T-helper 2 cell treated with Interferon-gamma antibody and Interleukin-4, amounts not matched to agents 100 ng/mL and 5 ng/mL, for 36 hours (primary cell): ENCODE measurements at regions not wholly inside any gene's neighbourhood (a gene's known extent, or its start where the extent isn't known, plus 50 kb on each side); places are given as distances from the start of the nearest gene placed in this dataset.

Experiments used
- intact Hi-C: fragments of 100-400 bp; cut with micrococcal nuclease; formaldehyde crosslinking; loops from one replicate; pipeline ENCODE4 v1.15.1; 2023

DNA sequence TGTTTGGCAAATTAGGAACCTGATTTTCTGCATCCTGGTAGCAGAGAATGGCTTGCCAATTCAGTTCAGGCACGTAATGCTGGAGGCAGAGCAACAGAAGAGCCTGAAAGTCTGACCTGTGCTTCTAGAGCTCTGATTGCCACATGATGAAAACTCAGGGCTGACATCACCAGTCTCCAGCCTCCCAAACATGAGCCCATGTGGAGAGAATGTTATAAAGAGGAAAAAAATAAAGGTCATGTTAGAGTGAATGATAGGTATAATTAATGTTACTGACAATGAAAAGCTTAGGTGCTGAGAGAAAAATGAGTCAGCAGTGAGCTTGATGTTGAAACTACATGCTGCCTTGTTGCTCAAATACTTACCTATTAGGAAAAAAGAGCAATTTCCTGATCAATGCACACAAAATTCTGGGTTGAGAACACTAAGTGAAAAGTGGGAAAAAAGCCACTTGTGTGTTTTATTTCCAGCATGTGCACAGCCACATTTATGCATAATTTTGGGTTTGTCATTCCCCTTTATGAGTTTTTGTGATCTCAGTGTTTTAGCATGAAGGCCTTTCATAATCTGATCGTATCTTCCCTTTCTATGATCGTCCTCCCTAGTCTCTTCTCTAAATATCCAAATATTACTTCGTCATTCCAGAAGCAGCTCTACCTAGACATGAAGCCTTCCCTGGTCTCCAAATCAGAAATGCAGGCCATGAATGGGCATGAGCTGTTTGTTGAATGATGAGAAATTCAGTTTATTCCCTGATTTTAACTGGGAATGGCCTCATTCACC is 113.3 kb upstream of the CPEB2 start:
- intact Hi-C loops, result no loop called here

DNA sequence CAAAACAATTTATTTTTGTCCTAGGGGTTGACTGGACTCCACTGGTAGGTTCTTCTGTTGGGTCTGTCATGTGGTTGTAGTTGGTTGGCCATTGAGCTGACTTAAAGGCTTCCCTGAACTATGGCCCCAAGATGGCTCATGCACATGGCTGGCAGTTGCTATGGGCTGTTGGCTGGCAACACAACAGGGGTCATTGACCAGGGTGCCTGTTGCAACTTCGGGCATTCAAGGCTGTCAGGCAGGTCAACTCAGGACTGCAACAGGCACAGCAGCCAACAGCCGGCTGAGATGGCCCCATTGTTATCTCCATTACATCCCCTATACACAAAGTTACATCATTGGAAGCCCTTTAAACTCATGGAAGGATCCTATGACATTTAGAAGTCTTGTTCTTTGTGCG is 109.7 kb upstream of the CPEB2 start:
- intact Hi-C loops, result no loop called here

DNA sequence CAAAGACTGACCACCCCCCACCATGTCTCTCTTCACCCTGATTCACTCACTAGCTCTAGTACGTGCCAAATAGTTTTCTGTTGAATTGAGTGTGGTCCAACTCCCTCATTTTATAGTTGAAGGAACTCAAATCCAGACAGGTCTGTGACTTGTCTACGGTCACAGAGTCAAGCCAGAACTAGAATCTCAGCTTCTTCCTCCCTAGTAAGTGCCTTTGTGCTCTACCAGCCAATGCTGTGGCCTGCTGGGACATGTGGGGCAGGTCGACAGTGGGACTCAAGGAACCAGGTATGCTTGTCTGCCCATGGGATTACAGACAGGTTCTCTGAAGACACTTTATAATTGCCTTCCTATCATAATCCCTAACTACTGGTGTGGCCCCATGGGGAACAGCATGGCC is 108.6 kb upstream of the CPEB2 start:
- intact Hi-C loops, result no loop called here

DNA sequence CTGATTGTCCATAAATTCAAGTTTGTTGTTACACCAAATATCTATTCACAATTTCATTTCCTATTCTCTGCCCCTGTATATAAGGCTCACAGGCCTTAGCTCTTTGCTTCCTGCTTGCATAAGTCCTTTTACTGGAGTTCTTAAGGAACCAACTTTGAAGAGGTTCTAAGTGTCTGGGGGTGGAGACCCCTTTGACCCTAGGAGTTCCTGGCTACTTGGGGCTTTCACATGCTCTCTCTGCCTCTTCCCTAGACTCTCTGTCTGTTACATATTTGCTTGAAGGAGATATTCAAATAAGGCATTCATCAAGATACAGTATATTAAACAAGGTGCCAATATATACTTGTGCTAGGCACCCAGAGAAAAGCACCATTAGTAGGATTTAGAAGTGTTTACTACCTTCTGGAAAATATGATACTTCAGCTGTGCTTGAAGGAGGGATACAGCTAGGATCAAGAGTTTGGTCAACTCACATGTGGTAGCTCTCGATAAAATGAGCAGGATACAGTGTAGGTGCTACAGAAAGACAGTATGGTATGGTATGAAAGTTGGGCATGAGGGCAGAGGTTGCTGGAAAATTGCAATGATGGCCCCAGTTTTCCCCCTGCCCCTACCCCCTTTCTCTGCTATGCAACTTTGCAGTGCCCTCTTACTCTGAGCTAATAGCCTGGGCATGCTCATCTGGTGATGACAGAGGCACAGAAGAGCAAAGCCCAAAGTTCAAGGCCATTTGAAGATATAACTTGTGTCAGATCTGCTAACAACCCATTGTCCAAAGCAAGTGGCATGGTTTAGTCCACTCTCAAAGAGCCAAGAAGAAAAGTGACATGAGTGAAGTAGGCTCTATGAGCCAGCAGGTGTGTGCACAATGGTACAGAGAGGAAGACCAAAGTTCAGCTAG is 107.6 kb upstream of the CPEB2 start:
- intact Hi-C loops, result no loop called here

DNA sequence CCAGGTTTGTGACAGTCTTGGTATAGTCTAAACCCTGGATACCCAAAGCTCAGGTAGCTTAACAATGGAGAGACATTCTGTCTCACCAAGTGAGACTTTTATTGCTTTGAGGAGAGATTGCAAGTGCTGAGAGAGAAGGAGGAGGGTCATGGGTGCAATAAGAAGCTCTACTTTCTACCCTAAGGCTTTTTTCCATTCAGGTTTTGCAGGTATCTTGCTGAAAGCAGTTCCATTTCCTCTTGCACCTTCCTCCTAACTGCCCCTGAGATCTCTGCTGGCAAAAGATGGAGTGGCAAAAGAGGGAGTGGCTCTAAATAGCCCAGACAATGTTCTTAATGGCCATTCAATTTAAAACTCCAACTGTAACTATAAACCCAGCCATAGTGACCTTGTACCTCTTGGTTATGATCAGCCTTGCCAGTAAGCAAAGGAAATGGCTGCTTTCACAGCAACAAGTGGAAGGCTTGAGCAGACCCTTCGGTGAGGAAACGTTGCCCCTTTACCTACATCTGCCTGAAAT is 105.6 kb upstream of the CPEB2 start:
- intact Hi-C loops, result no loop called here

DNA sequence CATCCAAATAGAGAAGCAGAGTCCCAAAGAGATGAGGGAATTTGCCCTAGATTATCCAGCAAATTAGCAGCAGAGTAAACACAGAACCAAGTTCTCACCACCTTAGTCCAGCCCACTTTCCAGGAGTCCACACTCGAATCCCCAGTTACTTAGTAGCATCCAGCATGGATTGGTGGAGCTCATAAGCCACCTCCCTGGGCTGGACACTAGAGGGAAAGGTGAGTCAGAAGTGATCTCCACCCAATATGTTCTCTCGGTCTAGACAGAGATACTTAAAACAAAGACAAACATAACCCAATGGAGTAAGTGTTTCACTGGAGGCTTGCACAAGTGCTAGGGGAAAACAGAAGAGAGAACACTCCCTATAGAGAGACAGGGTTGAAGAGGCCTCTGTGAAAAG is 105.1 kb upstream of the CPEB2 start:
- intact Hi-C loops, result no loop called here

DNA sequence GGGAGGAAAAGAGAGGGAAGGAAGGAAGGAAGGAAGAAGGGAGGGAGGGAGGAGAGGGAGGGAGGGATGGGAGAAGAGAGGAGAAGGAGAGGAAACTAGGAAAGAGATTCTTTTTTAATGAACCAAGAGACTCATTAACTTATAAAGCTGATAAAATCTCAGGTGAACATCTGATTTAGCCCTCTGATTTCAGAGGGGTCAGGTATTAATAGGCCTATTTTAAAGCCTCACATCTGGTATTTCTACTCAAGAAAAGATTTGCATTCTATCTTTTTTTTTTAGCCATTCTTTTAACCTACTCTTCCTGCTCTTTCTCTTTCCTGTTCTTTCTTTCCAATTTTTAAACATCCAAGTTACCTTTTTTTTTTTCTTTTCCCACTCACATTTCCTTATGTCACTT is 103.3 kb upstream of the CPEB2 start:
- intact Hi-C loops, result no loop called here

DNA sequence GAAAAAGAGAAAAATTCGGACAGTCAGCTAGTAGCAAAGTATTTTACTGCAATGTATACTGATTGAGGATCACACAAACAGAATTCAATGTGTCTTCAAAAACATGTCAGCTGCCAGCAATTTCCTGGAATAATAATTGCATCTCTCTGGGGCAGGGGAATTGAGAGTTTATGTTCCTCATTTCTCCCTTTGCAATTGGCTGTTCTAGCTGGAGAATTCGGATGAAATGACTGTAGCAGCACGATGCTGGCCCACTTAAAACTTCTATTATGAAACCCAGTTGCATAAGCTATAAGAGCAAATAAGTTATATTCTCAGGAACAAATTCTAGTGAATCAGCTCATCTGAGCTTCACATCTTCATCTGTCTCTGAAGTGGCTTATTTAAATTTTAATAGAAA is 99.9 kb upstream of the CPEB2 start:
- intact Hi-C loops, result no loop called here

DNA sequence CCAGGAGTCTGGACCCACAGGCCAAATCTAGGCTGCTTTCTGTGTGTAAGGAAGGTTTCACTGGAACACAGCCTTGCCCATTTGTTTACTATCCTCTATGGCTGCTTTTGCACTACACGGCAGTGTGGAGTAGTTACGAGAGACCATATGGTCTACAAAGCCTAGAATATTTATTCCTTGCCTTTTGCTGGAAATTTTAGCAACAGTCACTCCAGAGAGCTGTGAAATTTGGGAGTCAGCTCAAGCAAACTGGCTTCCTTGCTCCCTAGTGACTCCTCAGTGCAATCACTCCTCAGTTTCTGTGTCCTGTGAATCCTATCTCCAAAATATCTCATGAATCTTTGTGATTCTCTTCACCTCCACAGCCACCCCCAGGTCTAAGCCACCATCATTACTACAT is 99.0 kb upstream of the CPEB2 start:
- intact Hi-C loops, result no loop called here

DNA sequence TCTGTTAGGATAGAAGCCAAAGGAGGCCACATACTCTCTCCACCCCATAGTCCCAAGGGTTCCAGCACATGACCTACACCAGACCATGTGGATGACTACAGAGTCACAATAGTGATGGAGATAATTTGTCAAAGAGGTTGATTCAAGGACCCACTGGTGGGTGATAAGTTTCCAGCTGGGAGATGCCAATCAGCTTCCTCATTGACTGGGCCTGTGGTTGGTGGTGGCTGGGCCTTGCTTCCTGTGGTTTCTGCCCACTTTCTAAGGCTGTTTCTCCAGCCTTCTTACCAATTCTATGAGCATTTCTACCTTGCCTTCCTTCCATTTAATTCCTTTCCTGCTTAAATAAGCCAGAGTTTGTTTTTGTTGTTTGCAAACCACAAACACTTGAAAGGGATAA is 95.5 kb upstream of the CPEB2 start:
- intact Hi-C loops, result no loop called here

DNA sequence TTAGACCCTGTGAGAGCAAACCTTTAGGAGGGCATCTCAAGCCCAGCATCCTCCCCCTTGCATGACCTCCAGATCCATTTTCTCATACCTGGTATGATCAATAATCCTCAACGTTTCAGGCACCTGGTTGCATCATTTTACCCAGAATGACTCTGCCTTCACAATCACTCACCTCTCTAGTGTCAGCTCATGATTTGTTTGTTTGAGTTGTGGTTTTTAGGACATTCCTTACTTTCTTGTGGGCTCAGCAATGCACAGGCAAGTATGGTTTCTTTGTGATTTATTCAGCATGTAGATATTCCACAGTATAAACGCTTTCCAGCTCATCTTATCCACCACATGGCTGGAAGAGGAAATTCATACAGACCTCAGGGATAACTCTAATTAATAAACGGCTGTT is 93.6 kb upstream of the CPEB2 start:
- intact Hi-C loops, result no loop called here

DNA sequence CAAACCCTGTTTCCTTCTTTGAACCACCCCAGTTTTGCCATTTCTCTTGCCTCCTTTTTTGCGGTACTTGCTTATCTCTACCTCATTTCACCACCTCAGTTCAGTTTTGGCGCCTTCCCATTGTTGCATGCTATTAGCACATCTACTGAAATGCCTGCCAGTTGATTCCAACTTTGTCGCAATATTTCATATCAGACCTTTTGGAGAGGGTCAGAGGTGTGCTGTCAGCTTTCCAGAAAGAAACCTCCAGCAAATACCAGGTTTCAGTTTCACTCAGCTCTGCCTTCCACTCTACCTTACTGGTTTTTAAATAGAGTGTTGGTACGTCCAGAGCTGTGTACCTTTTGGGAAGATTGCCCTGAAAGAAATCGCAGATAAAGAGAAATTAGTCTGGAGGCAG is 91.9 kb upstream of the CPEB2 start:
- intact Hi-C loops, result no loop called here

DNA sequence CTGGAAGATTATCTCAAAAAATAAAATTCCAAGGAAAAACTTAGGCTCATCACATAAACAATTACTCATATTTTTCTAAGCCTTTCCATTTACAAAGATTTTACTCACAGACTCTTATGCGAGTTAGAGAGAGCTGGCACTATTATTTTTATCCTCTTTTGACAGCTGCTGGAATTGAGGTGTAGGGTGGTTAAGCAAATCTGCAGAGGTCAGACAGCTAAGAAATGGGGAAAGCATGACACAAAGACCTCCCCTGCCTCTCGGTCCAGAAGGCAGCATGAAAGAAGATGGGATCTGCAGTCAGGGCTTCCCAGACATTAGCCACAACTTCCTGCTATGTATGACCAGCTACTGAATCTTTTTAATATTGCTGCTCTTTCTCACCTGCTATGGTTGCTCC is 89.9 kb upstream of the CPEB2 start:
- intact Hi-C loops, result no loop called here

DNA sequence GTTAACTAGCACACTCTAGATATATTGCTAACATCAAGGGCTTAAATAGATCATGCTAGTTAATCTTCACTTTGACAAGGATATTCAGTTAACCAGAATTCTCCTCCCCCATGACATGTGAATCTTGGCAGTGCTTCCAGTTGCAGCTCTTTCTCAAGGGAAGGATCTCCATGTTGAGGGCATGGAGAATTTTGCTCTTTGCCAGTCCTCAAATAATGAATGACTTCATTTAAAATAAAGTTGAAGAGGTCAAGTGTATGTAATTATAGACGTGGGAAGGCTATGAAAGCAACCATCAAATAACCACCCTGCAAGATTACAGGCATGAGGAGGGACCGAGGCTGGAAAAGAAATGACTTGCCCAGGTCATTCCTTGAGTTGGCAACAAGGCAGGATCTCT is 87.3 kb upstream of the CPEB2 start:
- intact Hi-C loops, result no loop called here

DNA sequence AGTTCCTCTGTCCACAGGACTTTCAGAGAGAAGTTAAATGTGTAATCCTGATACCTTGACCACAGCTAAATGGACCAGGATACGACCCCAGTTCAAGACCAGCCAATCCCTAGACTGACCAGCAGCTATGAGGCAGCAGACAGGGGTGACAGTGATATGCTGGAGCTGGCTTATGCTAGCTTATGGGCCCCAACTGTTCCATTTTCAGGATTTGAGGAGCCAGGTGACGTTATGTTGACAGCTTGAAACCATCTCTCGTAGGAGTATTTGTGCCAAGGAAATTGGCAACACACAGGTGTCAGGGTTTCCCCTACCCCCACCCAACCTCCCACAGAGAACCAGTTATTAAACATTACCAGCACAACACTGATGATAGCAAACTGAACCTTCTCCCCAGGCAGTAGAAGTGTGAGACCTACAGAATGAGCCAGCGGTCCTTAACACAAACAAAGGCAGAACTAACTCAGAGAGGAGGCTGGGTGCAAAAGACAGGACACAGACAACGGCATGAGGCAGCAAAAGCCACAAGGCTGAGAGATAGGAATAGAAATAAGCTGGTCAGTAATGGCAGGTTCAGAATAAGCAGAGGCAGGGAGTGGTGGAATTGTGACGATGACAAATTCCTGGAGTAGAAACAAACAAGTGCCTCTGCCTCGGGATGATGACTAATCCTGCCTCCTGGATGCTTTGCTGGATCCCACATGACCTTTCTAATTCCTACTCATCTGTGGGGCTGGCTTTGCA is 85.6 kb upstream of the CPEB2 start:
- intact Hi-C loops, result no loop called here

DNA sequence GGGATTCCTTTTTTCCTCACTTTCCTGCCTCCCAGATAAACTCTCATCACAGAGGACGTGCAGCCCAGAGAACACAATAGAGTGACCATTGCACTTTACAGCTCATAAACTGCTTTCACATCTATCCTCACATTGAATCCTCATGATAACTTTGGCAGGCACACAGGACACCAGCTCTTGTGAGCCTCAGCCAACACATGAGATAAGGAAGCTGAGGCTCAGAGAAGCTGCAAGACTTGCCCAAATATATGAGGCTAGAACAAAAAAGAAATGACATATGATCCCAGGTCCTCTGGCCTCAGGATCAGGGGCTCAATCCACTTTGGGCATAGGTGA is 85.0 kb upstream of the CPEB2 start:
- intact Hi-C loops, result no loop called here

DNA sequence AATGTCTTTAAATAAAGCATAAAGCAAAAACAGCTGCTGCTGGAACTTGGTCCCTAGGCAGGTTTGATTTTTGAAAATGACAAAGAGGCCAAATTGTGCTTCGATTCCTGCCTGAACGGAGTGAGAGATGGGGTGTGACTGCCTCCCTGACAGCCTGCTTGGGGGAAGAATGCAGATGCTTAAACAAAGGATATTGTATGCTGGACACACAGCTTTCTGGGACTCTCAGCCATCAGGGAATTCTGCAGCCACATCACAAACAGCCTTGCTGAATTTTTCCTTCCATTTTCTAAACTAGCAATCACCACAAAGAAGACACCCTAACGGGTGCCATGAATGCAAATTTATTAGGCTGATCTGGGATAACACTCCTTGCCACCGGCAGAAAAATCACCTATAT is 83.9 kb upstream of the CPEB2 start:
- intact Hi-C loops, result no loop called here

DNA sequence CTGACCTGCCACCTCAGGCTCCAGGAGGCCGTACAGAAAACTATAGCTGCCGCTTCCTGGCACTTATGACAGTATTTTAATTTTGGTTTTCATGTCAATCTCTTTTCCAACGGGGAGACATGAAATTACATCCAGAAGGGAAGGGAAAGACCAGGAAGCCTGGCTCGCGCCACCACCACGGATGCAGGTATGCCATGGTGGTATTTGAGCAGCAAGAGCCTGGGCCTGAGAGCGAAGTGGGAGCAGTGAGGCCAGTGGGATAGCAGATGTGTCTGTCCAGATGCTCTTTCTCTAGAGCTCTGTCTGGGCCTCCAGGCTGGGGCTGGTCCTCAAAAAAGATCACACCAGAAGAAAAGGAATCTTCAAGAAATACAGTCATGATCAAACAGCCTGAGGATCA is 82.5 kb upstream of the CPEB2 start:
- intact Hi-C loops, result loop anchor here (10.0 kb wide), 1 partner anchor 1265 kb away; no protein-coding TSS in a partner anchor

DNA sequence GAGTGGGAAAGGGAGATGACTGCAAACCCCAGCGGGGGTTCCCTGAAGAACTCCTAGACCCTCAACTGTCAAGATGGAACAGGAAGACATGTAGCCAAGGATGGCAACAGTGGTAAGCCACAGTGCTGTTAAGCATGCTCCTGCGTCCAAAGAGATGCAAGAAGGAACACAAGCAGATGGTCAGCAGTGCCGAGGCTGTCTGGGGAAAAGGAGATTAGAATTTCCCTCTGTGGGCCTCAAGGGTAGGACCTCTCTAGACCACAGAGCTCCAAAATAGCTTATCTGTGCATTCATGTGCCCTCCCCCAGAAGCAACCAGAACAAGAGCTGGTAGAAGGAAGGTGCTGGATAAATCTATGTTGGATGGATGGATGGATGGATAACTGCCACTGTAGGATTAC is 82.0 kb upstream of the CPEB2 start:
- intact Hi-C loops, result loop anchor here (10.0 kb wide), 1 partner anchor 1265 kb away; no protein-coding TSS in a partner anchor

DNA sequence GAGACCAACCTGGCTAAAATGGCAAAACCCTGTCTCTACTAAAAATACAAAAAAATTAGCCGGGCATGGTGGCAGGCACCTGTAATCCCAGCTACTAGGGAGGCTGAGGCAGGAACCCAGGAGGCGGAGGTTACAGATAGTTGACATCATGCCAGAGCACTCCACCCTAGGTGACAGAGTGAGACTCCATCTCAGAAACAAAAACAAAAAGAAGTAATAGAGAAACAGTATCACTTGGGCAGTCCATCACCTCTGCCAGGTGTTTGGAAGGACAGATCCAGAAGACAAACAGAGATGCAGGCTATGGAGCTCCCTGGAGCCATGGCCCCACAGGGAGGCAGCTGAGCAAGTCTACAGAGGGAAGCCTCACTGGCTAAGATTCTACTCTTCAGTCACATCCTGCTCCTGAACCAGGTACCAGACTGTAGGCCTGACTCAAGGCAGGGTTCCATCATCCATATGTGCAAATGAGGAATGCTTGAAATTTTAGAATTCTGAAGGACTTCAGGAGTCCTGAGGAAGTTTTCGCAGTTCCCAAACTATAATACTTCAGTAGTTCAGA is 81.4 kb upstream of the CPEB2 start:
- intact Hi-C loops, result loop anchor here (10.0 kb wide), 1 partner anchor 1266 kb away; no protein-coding TSS in a partner anchor

DNA sequence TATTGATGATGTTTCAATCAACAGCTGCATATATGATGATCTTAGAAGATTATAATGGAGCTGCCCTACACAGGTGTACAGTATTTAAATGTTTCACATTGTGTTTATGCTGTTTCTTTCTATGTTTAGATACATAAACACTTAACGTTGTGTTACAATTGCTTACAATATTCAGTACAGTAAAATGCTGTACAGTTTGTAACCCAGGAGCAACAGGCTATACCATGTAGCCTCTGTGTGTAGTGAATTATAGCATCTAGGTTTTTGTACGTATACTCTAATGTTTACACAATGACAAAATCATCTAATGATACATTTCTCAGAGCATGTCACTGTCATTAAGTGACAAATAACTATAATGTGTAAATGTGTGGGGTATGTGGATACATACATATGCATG is 80.5 kb upstream of the CPEB2 start:
- intact Hi-C loops, result loop anchor here (10.0 kb wide), 1 partner anchor 1267 kb away; no protein-coding TSS in a partner anchor
